H1 (cell line): ENCODE measurements at regions not wholly inside any gene's neighbourhood (a gene's known extent, or its start where the extent isn't known, plus 50 kb on each side); places are given as distances from the start of the nearest gene placed in this dataset.

ENCODE experiments used
- CTCF ChIA-PET: fragments of 300-600 bp; sonication (Branson Sonifier 250); formaldehyde crosslinking; loops from one replicate; lab custom pipeline; 2021; ENCODE audit not compliant: partially characterized antibody; lab: Charles Lee
- POLR2A ChIA-PET: fragments of 300-600 bp; sonication (Branson Sonifier 250); formaldehyde crosslinking; loops from one replicate; lab custom pipeline; 2021; ENCODE audit warnings: inconsistent platforms; ENCODE audit not compliant: partially characterized antibody; lab: Charles Lee
- DNase-seq, 2 experiments: peaks; one replicate each; pipeline versions ENCODE4 v3.0.0 to v3.0.0-alpha.2; 2010 to 2022; ENCODE audit warnings: low spot score in 2 of 2, low read depth in 1 of 2, mixed read lengths in 1 of 2
- FAIRE-seq: peaks from 2 replicates; lab custom pipeline; 2011; peaks lifted over from hg19 to GRCh38; lab: Jason Lieb, UNC
- H2AFZ ChIP-seq: 2 replicates; pipeline ENCODE4 v1.8.1; 2012; ENCODE audit warnings: low read length, inconsistent platforms
- H2AK5ac ChIP-seq: 2 replicates; pipeline ENCODE4 v1.6.1; 2013; ENCODE audit warnings: low read depth, low read length
- H2BK120ac ChIP-seq: replicated peaks from 2 replicates; pipeline ENCODE3; 2013; ENCODE audit warnings: low read depth, low read length, inconsistent platforms
- H2BK12ac ChIP-seq: 2 replicates; pipeline ENCODE4 v1.6.1; 2013; ENCODE audit warnings: low read depth, low read length
- H2BK15ac ChIP-seq: 2 replicates; pipeline ENCODE4 v1.6.1; 2013; ENCODE audit warnings: low read length
- H2BK20ac ChIP-seq: 2 replicates; pipeline ENCODE4 v1.6.1; 2013; ENCODE audit warnings: low read length
- H2BK5ac ChIP-seq: 2 replicates; pipeline ENCODE4 v1.6.1; 2013; ENCODE audit warnings: low read depth, low read length
- H3K14ac ChIP-seq: 2 replicates; pipeline ENCODE4 v1.6.1; 2013; ENCODE audit warnings: inconsistent platforms; ENCODE audit not compliant: insufficient read length
- H3K18ac ChIP-seq: 2 replicates; pipeline ENCODE4 v1.6.1; 2013; ENCODE audit warnings: low read length; ENCODE audit errors: extremely low read depth
- H3K23ac ChIP-seq: 2 replicates; pipeline ENCODE4 v1.6.1; 2013; ENCODE audit warnings: inconsistent platforms; ENCODE audit not compliant: insufficient read length
- H3K23me2 ChIP-seq: 2 replicates; pipeline ENCODE4 v1.6.1; 2013; ENCODE audit warnings: low read depth, low read length
- H3K27ac ChIP-seq: 2 replicates; pipeline ENCODE4 v1.6.1; 2011; ENCODE audit warnings: low read depth, low read length, inconsistent platforms
- H3K27me3 ChIP-seq, 4 experiments: replicated peaks in 1 of 4; 1 replicate in 1 of 4; 2 replicates in 3 of 4; pipeline versions ENCODE4 v1.6.1 to v1.8.1; 2011 to 2013; ENCODE audit warnings: low read length in 3 of 4, mild to moderate bottlenecking in 3 of 4, inconsistent platforms in 2 of 4, mixed read lengths in 2 of 4, moderate library complexity in 1 of 4; ENCODE audit not compliant: control insufficient read depth in 3 of 4, insufficient read depth in 3 of 4; ENCODE audit errors: extremely low read depth in 1 of 4
- H3K36me3 ChIP-seq, 4 experiments: 2 replicates each; pipeline versions ENCODE4 v1.6.1 to v1.8.1; 2011 to 2013; ENCODE audit warnings: mild to moderate bottlenecking in 4 of 4, low read length in 3 of 4, moderate library complexity in 2 of 4, control low read depth in 1 of 4, inconsistent platforms in 1 of 4; ENCODE audit not compliant: insufficient read depth in 4 of 4, control insufficient read depth in 2 of 4
- H3K4ac ChIP-seq: replicated peaks from 2 replicates; pipeline ENCODE3; 2013; ENCODE audit warnings: low read length, low read depth, mixed read lengths, inconsistent platforms; ENCODE audit not compliant: insufficient read length
- H3K4me1 ChIP-seq, 4 experiments: replicated peaks in 1 of 4; 1 replicate in 1 of 4; 2 replicates in 3 of 4; pipeline versions ENCODE4 v1.6.1 to v1.8.1; 2011 to 2013; ENCODE audit warnings: low read length in 3 of 4, inconsistent platforms in 2 of 4, mixed read lengths in 1 of 4; ENCODE audit not compliant: insufficient read depth in 4 of 4, control insufficient read depth in 3 of 4
- H3K4me2 ChIP-seq, 2 experiments: 2 replicates each; pipeline versions ENCODE4 v1.6.1 to v1.8.1; 2011 to 2013; ENCODE audit warnings: low read depth in 2 of 2, low read length in 2 of 2, control low read depth in 1 of 2, inconsistent platforms in 1 of 2, mild to moderate bottlenecking in 1 of 2; ENCODE audit not compliant: insufficient read depth in 1 of 2
- H3K4me3 ChIP-seq, 4 experiments: fragments of 200-600, 300-600 bp in 1 of 4; sonication (generic), shearing (Covaris generic), sonication (Bioruptor Twin) in 1 of 4; 2 replicates each; pipeline versions ENCODE4 v1.5.1 to v1.8.1; 2011 to 2016; ENCODE audit warnings: low read length in 4 of 4, low read depth in 3 of 4, control low read depth in 2 of 4, inconsistent platforms in 2 of 4, mild to moderate bottlenecking in 2 of 4, mixed read lengths in 1 of 4, moderate library complexity in 1 of 4; ENCODE audit not compliant: insufficient read depth in 2 of 4; ENCODE audit errors: extremely low read depth in 1 of 4
- H3K56ac ChIP-seq: replicated peaks from 2 replicates; pipeline ENCODE3; 2013; ENCODE audit warnings: low read depth, mild to moderate bottlenecking, mixed read lengths, low read length, inconsistent platforms; ENCODE audit not compliant: insufficient read length
- H3K79me1 ChIP-seq: 2 replicates; pipeline ENCODE4 v1.6.1; 2013; ENCODE audit warnings: low read depth, low read length, control low read depth
- H3K79me2 ChIP-seq, 2 experiments: 2 replicates each; pipeline versions ENCODE4 v1.6.1 to v1.8.1; 2012 to 2013; ENCODE audit warnings: low read length in 2 of 2, mild to moderate bottlenecking in 2 of 2, inconsistent platforms in 1 of 2; ENCODE audit not compliant: insufficient read depth in 2 of 2, control insufficient read depth in 1 of 2
- H3K9ac ChIP-seq, 4 experiments: replicated peaks in 1 of 4; 1 replicate in 1 of 4; 2 replicates in 3 of 4; pipeline versions ENCODE4 v1.6.1 to v1.8.1; 2011 to 2013; ENCODE audit warnings: low read depth in 3 of 4, low read length in 3 of 4, control low read depth in 2 of 4, mild to moderate bottlenecking in 2 of 4, moderate library complexity in 2 of 4, inconsistent platforms in 1 of 4; ENCODE audit errors: extremely low read depth in 1 of 4
- H3K9me3 ChIP-seq, 2 experiments: 2 replicates each; pipeline versions ENCODE4 v1.6.1 to v1.8.1; 2012 to 2013; ENCODE audit warnings: mild to moderate bottlenecking in 2 of 2, moderate library complexity in 2 of 2, control low read depth in 1 of 2, inconsistent platforms in 1 of 2, low read depth in 1 of 2, low read length in 1 of 2, mixed read lengths in 1 of 2; ENCODE audit not compliant: insufficient read depth in 2 of 2
- H4K20me1 ChIP-seq, 2 experiments: replicated peaks in 1 of 2; 2 replicates each; pipeline versions ENCODE3 to v1.8.1; 2011 to 2013; ENCODE audit warnings: inconsistent platforms in 2 of 2, low read length in 2 of 2, mild to moderate bottlenecking in 1 of 2; ENCODE audit not compliant: insufficient read depth in 2 of 2, control insufficient read depth in 1 of 2
- H4K5ac ChIP-seq: 2 replicates; pipeline ENCODE4 v1.6.1; 2013; ENCODE audit warnings: low read length, low read depth, mixed read lengths, inconsistent platforms; ENCODE audit not compliant: insufficient read length
- H4K8ac ChIP-seq: 2 replicates; pipeline ENCODE4 v1.8.0; 2013; ENCODE audit warnings: mild to moderate bottlenecking, moderate library complexity, low read length, inconsistent platforms; ENCODE audit not compliant: insufficient read depth; ENCODE audit errors: extremely low read depth
- H4K91ac ChIP-seq: replicated peaks from 2 replicates; pipeline ENCODE3; 2013; ENCODE audit warnings: low read length, mixed read lengths, inconsistent platforms; ENCODE audit not compliant: insufficient read length
- CBX8 ChIP-seq: fragments of 300-800, 300-1000 bp; sonication (generic); IDR thresholded peaks from 2 replicates; pipeline ENCODE4 v1.7.1; 2016; ENCODE audit warnings: low read depth, low read length, borderline replicate concordance
- CHD1 ChIP-seq: IDR thresholded peaks from 2 replicates; pipeline ENCODE4 v1.6.1; 2012; ENCODE audit warnings: low read depth, low read length, improper control_type of control experiment
- EZH2 ChIP-seq: fragments of 200-600 bp; sonication (generic); IDR thresholded peaks from 2 replicates; pipeline ENCODE4 v1.7.1; 2012; ENCODE audit warnings: low read depth, mild to moderate bottlenecking, moderate library complexity, low read length, inconsistent platforms; ENCODE audit not compliant: severe bottlenecking
- GTF2F1 ChIP-seq: IDR thresholded peaks from 2 replicates; pipeline ENCODE4 v1.6.1; 2012; ENCODE audit warnings: low read depth, low read length, improper control_type of control experiment, borderline replicate concordance
- HDAC2 ChIP-seq, 2 experiments: fragments of 300-600 bp in 1 of 2; sonication (generic) in 1 of 2; IDR thresholded peaks; 2 replicates each; pipeline ENCODE4 v1.6.1; 2011 to 2012; ENCODE audit warnings: low read depth in 2 of 2, low read length in 2 of 2, mild to moderate bottlenecking in 2 of 2, moderate library complexity in 2 of 2, borderline replicate concordance in 1 of 2, inconsistent platforms in 1 of 2
- NANOG ChIP-seq: IDR thresholded peaks from 2 replicates; pipeline ENCODE4 v1.6.1; 2011; ENCODE audit warnings: low read length, low read depth, mild to moderate bottlenecking, inconsistent platforms; ENCODE audit not compliant: insufficient read depth, poor library complexity, severe bottlenecking
- POLR2A ChIP-seq, 2 experiments: IDR thresholded peaks; 1 replicate in 1 of 2; 2 replicates in 1 of 2; pipeline ENCODE4 v1.6.1; 2011; ENCODE audit warnings: low read depth in 2 of 2, low read length in 2 of 2, mild to moderate bottlenecking in 2 of 2; ENCODE audit errors: control extremely low read depth in 1 of 2
- POU5F1 ChIP-seq: IDR thresholded peaks from 2 replicates; pipeline ENCODE4 v1.6.1; 2011; ENCODE audit warnings: low read depth, mild to moderate bottlenecking, low read length, moderate library complexity
- RFX5 ChIP-seq: IDR thresholded peaks from 2 replicates; pipeline ENCODE4 v1.6.1; 2011; ENCODE audit warnings: low read depth, low read length, improper control_type of control experiment, borderline replicate concordance
- RNF2 ChIP-seq: fragments of 200-900, 300-1000 bp; sonication (generic); IDR thresholded peaks from 2 replicates; pipeline ENCODE4 v1.7.1; 2016; ENCODE audit warnings: borderline replicate concordance, low read depth, mild to moderate bottlenecking, antibody characterized with exemption, low read length; ENCODE audit not compliant: poor library complexity, severe bottlenecking; ENCODE audit errors: missing control alignments
- SAP30 ChIP-seq: fragments of 300-600 bp; sonication (generic); IDR thresholded peaks from 2 replicates; pipeline ENCODE4 v1.7.1; 2012; ENCODE audit warnings: low read length, moderate library complexity, mild to moderate bottlenecking, inconsistent platforms; ENCODE audit not compliant: insufficient read depth, insufficient replicate concordance
- YY1 ChIP-seq: IDR thresholded peaks from 2 replicates; pipeline ENCODE4 v1.6.1; 2011; ENCODE audit warnings: low read depth, mild to moderate bottlenecking, low read length
- WGBS, 2 experiments: shearing (Covaris generic) in 1 of 2; methylation state at CpG; one replicate each; pipeline versions ENCODE4 v1.1.6 to v1.1.7; 2013 to 2015; ENCODE audit warnings: low lambda C conversion rate in 2 of 2, mixed read lengths in 2 of 2, inconsistent platforms in 1 of 2, low coverage in 1 of 2, missing lambda C conversion rate in 1 of 2; ENCODE audit not compliant: insufficient replicate concordance in 2 of 2, insufficient coverage in 1 of 2, insufficient read length in 1 of 2; ENCODE audit errors: extremely low coverage in 1 of 2, missing lambda C conversion rate in 1 of 2; 5-methylcytosine and 5-hydroxymethylcytosine counted together

- H2BK12ac ChIP-seq, result no peak overlapping the region
- H3K18ac ChIP-seq, result no peak overlapping the region
- CTCF ChIA-PET, result interaction anchor here (1.1 to 1.3 kb wide), 4 partner anchors 14 to 199 kb away, joined by 3 to 9 read pairs (median 3); no protein-coding TSS in a partner anchor
- H4K20me1 ChIP-seq, result no peaks in the 10 kb centered on the region
- TF ChIP-seq CHD1 (no peak), EZH2 (no peak), SAP30 (no peak), HDAC2 (IDR thresholded peaks at IDR 0.05; ENCODE audit: borderline replicate concordance in 1 of 2, low read depth in 2 of 2, low read length in 2 of 2) (no peak), GTF2F1 (no peak), POLR2A (IDR thresholded peaks at IDR 0.05; ENCODE audit: control extremely low read depth in 1 of 2, low read depth in 2 of 2, low read length in 2 of 2) (no peak), NANOG (no peak), RFX5 (no peak), CBX8 (no peak), YY1 (no peak), RNF2 (no peak), POU5F1 (no peak)
- WGBS, 2 experiments, result 89% methylated on average over 6 of the region's 6 CpGs; no CpG with 5 or more reads in 1 of the 2 experiments
- H3K79me2 ChIP-seq, result no peaks in the 10 kb centered on the region
- H3K4me2 ChIP-seq, result no peak overlapping the region
- no peaks in the 10 kb centered on the region for H3K9me3 ChIP-seq
- H3K4ac ChIP-seq, result no peak overlapping the region
- no peak for DNase-seq
- no peak for FAIRE-seq
- H3K14ac ChIP-seq, result no peak overlapping the region
- no peaks in the 10 kb centered on the region for H3K36me3 ChIP-seq
- POLR2A ChIA-PET, result no interaction called here
- H3K56ac ChIP-seq, result no peak overlapping the region
- no peak overlapping the region for H2AFZ ChIP-seq
- no peaks in the 10 kb centered on the region for H3K4me1 ChIP-seq
- H3K23me2 ChIP-seq, result no peaks in the 10 kb centered on the region
- 0 out of 7 replicates have a peak, but pooled peaks cover 0 to 1% (median 0%) of the 10 kb centered on the region in 4 experiments for H3K27me3 ChIP-seq
- H4K5ac ChIP-seq, result no peak overlapping the region
- no peak overlapping the region for H3K9ac ChIP-seq
- no peak overlapping the region; the same call in 1 of the 2 replicates for H4K8ac ChIP-seq
- no peak overlapping the region for H3K27ac ChIP-seq
- H2BK120ac ChIP-seq, result no peak overlapping the region
- no peak overlapping the region for H3K4me3 ChIP-seq
- no peak overlapping the region for H2BK5ac ChIP-seq
- H2AK5ac ChIP-seq, result no peak overlapping the region
- no peak overlapping the region for H4K91ac ChIP-seq
- H2BK20ac ChIP-seq, result no peak overlapping the region
- no peak overlapping the region for H2BK15ac ChIP-seq
- H3K23ac ChIP-seq, result no peak overlapping the region
- H3K79me1 ChIP-seq, result no peaks in the 10 kb centered on the region
Measured at GRCh38 chr11:45457649-45458048, 171.5 kb upstream of the SYT13 start.
